ENCODE measurements at regions not wholly inside any gene's neighbourhood (a gene's known extent, or its start where the extent isn't known, plus 50 kb on each side); places are given as distances from the start of the nearest gene placed in this dataset.

DNA sequence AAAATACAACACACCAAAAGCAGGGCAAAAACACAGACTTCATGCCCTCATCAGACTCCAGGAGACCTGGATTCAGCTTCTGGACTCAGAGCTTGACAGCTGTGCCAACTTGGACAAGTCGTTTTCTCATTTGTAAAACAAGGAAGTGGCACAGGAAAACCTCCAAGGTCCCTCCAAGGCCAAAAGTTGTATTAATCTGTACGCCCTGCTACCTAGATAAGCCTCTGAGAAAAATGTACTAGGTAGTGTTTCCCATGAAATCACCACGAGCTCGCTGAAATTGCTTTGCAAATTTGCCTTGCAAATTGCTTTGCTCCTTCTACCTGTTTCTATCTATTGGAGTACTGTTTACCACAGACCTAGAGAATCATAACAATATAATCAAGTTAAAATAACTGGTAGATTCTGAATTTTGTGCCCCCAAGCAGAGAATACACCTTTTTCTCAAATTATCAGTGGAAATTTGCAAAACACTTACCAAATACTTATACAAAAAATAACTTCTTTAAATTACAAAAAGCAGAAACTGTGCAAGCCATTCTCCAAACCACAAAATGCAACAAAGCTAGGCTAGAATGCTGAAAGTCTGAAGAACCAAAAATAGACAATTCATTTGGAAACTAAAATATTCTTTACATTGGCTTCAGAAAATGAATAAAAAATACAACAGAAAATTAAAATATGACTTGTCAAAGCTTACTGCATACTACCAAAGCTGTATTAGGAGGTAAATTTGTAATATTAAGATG, 158.1 kb upstream of the CHST15 start:
- Mint-ChIP-seq H3K4me3 (no peak overlapping the region), H3K36me3 (no peaks in the 10 kb centered on the region), H3K4me1 (no peaks in the 10 kb centered on the region), H3K9me3 (no peaks in the 10 kb centered on the region), H3K27me3 (peaks cover 0 to 3% of the 10 kb centered on the region in 2 donors), H3K27ac (no peak overlapping the region)
- no peaks in the 10 kb centered on the region for H3K9me3 ChIP-seq
- peaks cover 0 to 10% of the 10 kb centered on the region in 2 experiments for H3K27me3 ChIP-seq (replicated peaks in 1 of 2; ENCODE audit: control insufficient read depth in 2 of 2, extremely low read depth in 1 of 2, insufficient read depth in 2 of 2, low read length in 1 of 2)
- ChIA-PET POLR2A (no interaction called here), CTCF (no interaction called here)
- ATAC-seq (replicated peaks in 1 of 4) (no peak), DNase-seq (no peak)
- 0% methylated on average over 1 of the region's 4 CpGs for WGBS (ENCODE audit: insufficient coverage)
- H3K36me3 ChIP-seq (ENCODE audit: control insufficient read depth in 2 of 2, extremely low read depth in 1 of 2, insufficient read depth in 1 of 2, low read length in 1 of 2): no peaks in the 10 kb centered on the region
- no peak overlapping the region for H3K4me3 ChIP-seq (ENCODE audit: control insufficient read depth in 1 of 2, extremely low read depth in 1 of 2, low read length in 1 of 2)
- H3K4me1 ChIP-seq (ENCODE audit: control insufficient read depth in 1 of 2, extremely low read depth in 1 of 2, insufficient read depth in 2 of 2, low read length in 2 of 2): no peaks in the 10 kb centered on the region
- H3K27ac ChIP-seq (ENCODE audit: low read length): no peak overlapping the region

DNA sequence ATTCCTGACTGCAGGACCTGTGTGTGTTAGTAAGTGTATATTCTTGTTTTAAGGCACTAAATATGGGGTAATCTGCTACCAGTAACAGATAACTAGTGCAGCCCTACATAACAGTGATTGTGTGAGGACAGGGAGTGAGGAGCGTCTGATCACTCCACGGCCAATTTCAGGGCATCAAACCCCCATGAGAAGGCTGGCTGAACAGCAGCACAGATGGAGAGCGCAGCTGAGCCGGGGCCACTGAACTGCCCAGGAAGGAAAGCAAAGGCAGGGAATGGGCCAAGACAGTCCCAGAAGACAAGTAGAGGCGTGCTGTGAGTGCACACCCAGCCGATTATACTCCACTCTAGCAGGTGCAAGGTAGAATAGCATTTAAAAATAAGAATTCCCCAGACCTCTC, 157.1 kb upstream of the CHST15 start:
- no peaks in the 10 kb centered on the region for H3K36me3 Mint-ChIP-seq
- no peak for ATAC-seq (replicated peaks in 1 of 4)
- no peaks in the 10 kb centered on the region for H3K4me1 ChIP-seq (ENCODE audit: control insufficient read depth in 1 of 2, extremely low read depth in 1 of 2, insufficient read depth in 2 of 2, low read length in 2 of 2)
- H3K4me3 Mint-ChIP-seq: no peak overlapping the region
- ChIA-PET CTCF (no interaction called here), POLR2A (no interaction called here)
- WGBS (ENCODE audit: insufficient coverage): 87% methylated on average over 3 of the region's 6 CpGs
- H3K36me3 ChIP-seq (ENCODE audit: control insufficient read depth in 2 of 2, extremely low read depth in 1 of 2, insufficient read depth in 1 of 2, low read length in 1 of 2): no peaks in the 10 kb centered on the region
- H3K9me3 ChIP-seq: no peaks in the 10 kb centered on the region
- peaks cover 0 to 13% of the 10 kb centered on the region in 2 experiments for H3K27me3 ChIP-seq (replicated peaks in 1 of 2; ENCODE audit: control insufficient read depth in 2 of 2, extremely low read depth in 1 of 2, insufficient read depth in 2 of 2, low read length in 1 of 2)
- no peaks in the 10 kb centered on the region for H3K9me3 Mint-ChIP-seq
- no peak for DNase-seq
- H3K27me3 Mint-ChIP-seq: peaks cover 0 to 3% of the 10 kb centered on the region in 2 donors
- no peak overlapping the region for H3K27ac ChIP-seq (ENCODE audit: low read length)
- no peak overlapping the region for H3K27ac Mint-ChIP-seq
- H3K4me1 Mint-ChIP-seq: no peaks in the 10 kb centered on the region
- H3K4me3 ChIP-seq (ENCODE audit: control insufficient read depth in 1 of 2, extremely low read depth in 1 of 2, low read length in 1 of 2): no peak overlapping the region

DNA sequence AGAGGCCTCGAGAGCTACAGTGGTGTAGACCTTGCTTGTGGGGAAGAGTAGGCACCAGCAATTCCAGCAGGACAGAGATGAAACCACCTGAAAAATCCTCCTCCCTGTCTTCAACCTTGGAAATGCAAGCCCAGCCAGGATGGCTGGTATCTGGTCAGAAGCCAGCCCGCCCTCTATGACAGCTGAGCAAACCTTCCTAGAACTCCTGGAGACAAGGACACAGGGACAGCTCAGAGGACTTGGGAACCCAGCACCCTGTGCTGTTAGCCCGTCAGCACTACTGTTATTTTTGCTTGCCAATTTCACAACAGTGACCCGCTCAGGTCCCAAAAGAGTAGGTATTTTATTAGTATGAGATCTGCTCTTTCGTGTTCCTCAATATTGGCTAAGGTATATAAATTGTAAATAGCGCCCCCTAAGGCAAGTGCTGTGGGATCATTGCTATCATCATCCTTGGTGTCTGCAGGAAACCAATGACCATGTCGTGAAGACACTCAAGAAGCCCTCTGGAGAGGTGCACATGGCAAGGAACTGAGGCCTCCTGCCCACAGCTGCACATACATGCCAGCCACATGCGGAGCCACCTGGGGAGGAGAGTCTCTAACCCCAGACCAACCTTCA, 156.5 kb upstream of the CHST15 start:
- H3K9me3 ChIP-seq: no peaks in the 10 kb centered on the region
- DNase-seq (no peak), ATAC-seq (replicated peaks in 1 of 4) (no peak)
- Mint-ChIP-seq H3K4me1 (no peaks in the 10 kb centered on the region), H3K27me3 (peaks cover 0 to 3% of the 10 kb centered on the region in 2 donors), H3K27ac (no peak overlapping the region), H3K9me3 (no peaks in the 10 kb centered on the region), H3K4me3 (no peak overlapping the region), H3K36me3 (no peaks in the 10 kb centered on the region)
- H3K4me1 ChIP-seq (ENCODE audit: control insufficient read depth in 1 of 2, extremely low read depth in 1 of 2, insufficient read depth in 2 of 2, low read length in 2 of 2): no peaks in the 10 kb centered on the region
- POLR2A ChIA-PET: no interaction called here
- CTCF ChIA-PET: no interaction called here
- 78% methylated on average over 4 of the region's 8 CpGs for WGBS (ENCODE audit: insufficient coverage)
- H3K4me3 ChIP-seq (ENCODE audit: control insufficient read depth in 1 of 2, extremely low read depth in 1 of 2, low read length in 1 of 2): no peak overlapping the region
- H3K36me3 ChIP-seq (ENCODE audit: control insufficient read depth in 2 of 2, extremely low read depth in 1 of 2, insufficient read depth in 1 of 2, low read length in 1 of 2): no peaks in the 10 kb centered on the region
- H3K27ac ChIP-seq (ENCODE audit: low read length): no peak overlapping the region
- H3K27me3 ChIP-seq (replicated peaks in 1 of 2; ENCODE audit: control insufficient read depth in 2 of 2, extremely low read depth in 1 of 2, insufficient read depth in 2 of 2, low read length in 1 of 2): peaks cover 0 to 17% of the 10 kb centered on the region in 2 experiments

DNA sequence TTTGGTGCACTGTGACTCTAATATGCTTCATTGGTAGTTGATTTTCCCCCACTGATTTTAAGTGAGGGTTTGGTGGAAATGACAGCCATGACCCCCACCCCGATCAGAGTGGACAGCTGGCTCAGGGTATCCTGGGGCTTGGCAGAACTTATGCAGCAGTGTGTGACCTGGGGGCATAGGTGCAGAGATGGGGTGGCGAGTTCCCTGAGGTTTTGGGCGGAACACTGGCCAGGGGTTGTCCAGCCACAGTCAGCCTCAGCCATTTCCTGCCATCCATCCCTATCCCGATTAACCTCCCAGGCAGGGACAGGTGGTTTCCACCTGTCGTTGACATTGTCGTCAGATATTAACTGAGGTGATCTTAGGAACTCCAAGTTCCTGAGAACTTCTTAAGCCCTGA, 155.8 kb upstream of the CHST15 start:
- no peak overlapping the region for H3K4me3 Mint-ChIP-seq
- ChIA-PET POLR2A (no interaction called here), CTCF (no interaction called here)
- Histone ChIP-seq H3K27ac (ENCODE audit: low read length) (no peak overlapping the region), H3K27me3 (replicated peaks in 1 of 2; ENCODE audit: control insufficient read depth in 2 of 2, extremely low read depth in 1 of 2, insufficient read depth in 2 of 2, low read length in 1 of 2) (peaks cover 0 to 20% of the 10 kb centered on the region in 2 experiments), H3K4me3 (ENCODE audit: control insufficient read depth in 1 of 2, extremely low read depth in 1 of 2, low read length in 1 of 2) (no peak overlapping the region), H3K36me3 (ENCODE audit: control insufficient read depth in 2 of 2, extremely low read depth in 1 of 2, insufficient read depth in 1 of 2, low read length in 1 of 2) (no peaks in the 10 kb centered on the region), H3K4me1 (ENCODE audit: control insufficient read depth in 1 of 2, extremely low read depth in 1 of 2, insufficient read depth in 2 of 2, low read length in 2 of 2) (no peaks in the 10 kb centered on the region), H3K9me3 (no peaks in the 10 kb centered on the region)
- no peaks in the 10 kb centered on the region for H3K36me3 Mint-ChIP-seq
- WGBS (ENCODE audit: insufficient coverage): 78% methylated on average over 1 of the region's 6 CpGs
- peaks cover 0 to 3% of the 10 kb centered on the region in 2 donors for H3K27me3 Mint-ChIP-seq
- no peak for ATAC-seq (replicated peaks in 1 of 4)
- no peaks in the 10 kb centered on the region for H3K4me1 Mint-ChIP-seq
- DNase-seq: no peak
- H3K27ac Mint-ChIP-seq: no peak overlapping the region
- H3K9me3 Mint-ChIP-seq: no peaks in the 10 kb centered on the region

DNA sequence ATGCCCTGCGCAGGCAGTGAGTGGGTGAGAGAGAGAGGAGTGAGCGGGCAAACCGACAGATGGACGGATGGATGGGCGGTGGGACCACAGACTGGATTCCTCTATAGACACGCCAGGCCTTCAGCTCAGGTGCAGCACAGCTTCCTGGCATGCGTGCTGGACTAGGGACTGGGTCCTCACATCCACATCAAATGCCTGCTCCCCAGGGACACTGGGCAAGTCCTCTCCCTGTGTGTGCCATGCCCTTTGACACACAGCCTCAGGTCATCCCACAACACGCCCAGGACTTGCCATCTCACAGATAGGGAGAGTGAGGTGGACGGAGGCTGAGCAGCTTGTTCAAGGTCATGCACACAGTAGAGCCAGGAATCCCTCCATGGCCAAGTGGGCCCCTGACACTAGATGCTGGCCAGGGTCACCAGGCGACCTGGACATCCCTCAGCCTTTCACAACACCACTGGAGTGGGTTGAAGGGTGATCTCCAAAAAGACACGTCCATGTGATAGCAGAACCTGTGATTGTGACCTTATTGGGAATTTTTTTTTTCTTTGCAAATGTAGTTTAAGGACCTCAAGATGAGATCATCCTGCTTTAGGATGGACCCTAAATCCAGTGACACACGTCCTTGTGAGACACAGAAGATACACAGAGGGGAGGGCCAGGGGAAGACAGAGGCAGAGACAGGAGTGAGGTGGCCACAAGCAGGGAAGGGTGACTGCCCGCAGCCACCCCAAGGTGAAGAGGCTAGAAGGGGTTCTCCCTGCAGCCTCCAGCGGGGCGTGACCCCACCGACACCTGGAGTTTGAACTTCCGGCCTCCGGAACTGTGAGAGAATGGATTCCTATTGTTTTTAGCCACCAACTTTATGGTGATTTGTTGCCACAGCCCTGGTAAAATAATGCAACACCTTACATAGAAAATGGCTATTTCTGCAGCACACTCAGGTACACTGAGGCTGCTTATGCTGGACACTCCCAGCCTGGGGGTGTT, 155.0 kb upstream of the CHST15 start:
- no peak for ATAC-seq (replicated peaks in 1 of 4)
- ChIA-PET CTCF (no interaction called here), POLR2A (no interaction called here)
- H3K36me3 ChIP-seq (ENCODE audit: control insufficient read depth in 2 of 2, extremely low read depth in 1 of 2, insufficient read depth in 1 of 2, low read length in 1 of 2): no peaks in the 10 kb centered on the region
- Mint-ChIP-seq H3K36me3 (no peaks in the 10 kb centered on the region), H3K9me3 (no peaks in the 10 kb centered on the region), H3K27me3 (peaks cover 0 to 4% of the 10 kb centered on the region in 2 donors), H3K4me1 (no peaks in the 10 kb centered on the region), H3K4me3 (no peak overlapping the region), H3K27ac (no peak overlapping the region)
- H3K9me3 ChIP-seq: no peaks in the 10 kb centered on the region
- no peak for DNase-seq
- H3K4me1 ChIP-seq (ENCODE audit: control insufficient read depth in 1 of 2, extremely low read depth in 1 of 2, insufficient read depth in 2 of 2, low read length in 2 of 2): no peaks in the 10 kb centered on the region
- no peak overlapping the region for H3K4me3 ChIP-seq (ENCODE audit: control insufficient read depth in 1 of 2, extremely low read depth in 1 of 2, low read length in 1 of 2)
- 83% methylated on average over 11 of the region's 18 CpGs for WGBS (ENCODE audit: insufficient coverage)
- H3K27me3 ChIP-seq (replicated peaks in 1 of 2; ENCODE audit: control insufficient read depth in 2 of 2, extremely low read depth in 1 of 2, insufficient read depth in 2 of 2, low read length in 1 of 2): peaks cover 0 to 20% of the 10 kb centered on the region in 2 experiments
- H3K27ac ChIP-seq (ENCODE audit: low read length): no peak overlapping the region

DNA sequence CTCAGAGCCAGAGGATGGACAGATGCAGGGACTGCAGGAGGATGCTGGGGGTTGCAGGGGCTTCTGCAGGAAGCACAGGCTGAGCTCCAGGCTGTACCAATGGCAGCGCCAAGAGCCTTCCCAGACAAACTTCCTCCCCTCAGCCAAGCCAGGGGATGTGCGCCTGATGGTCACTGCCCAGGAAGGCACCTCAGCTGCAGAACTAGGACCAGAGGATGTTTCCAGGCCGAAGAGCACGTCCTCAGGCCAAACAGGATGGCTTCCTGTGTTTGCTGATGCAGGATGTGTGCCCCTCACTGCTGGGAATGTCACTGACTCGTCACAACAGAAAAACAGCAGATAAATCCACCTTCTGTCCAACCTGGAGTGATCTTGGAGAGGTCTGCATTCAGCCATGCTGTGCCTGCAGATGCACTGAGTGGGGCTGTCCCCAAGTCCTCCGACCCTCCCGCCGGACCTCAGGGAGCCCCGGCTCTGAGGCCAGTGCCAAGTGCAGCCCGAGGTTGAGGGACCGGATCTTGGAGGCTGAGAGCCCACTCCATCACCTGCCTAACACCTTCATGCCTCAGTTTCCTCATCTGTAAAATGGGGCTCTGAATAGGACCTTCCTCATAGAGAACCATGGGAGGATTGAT, 152.5 kb upstream of the CHST15 start:
- ATAC-seq (replicated peaks in 1 of 4) (no peak), DNase-seq (no peak)
- Histone ChIP-seq H3K36me3 (ENCODE audit: control insufficient read depth in 2 of 2, extremely low read depth in 1 of 2, insufficient read depth in 1 of 2, low read length in 1 of 2) (no peaks in the 10 kb centered on the region), H3K27ac (ENCODE audit: low read length) (no peak overlapping the region), H3K4me3 (ENCODE audit: control insufficient read depth in 1 of 2, extremely low read depth in 1 of 2, low read length in 1 of 2) (no peak overlapping the region), H3K27me3 (replicated peaks in 1 of 2; ENCODE audit: control insufficient read depth in 2 of 2, extremely low read depth in 1 of 2, insufficient read depth in 2 of 2, low read length in 1 of 2) (peaks cover 0 to 23% of the 10 kb centered on the region in 2 experiments), H3K9me3 (no peaks in the 10 kb centered on the region), H3K4me1 (ENCODE audit: control insufficient read depth in 1 of 2, extremely low read depth in 1 of 2, insufficient read depth in 2 of 2, low read length in 2 of 2) (no peaks in the 10 kb centered on the region)
- Mint-ChIP-seq H3K36me3 (no peaks in the 10 kb centered on the region), H3K27me3 (peaks cover 0 to 6% of the 10 kb centered on the region in 2 donors), H3K4me3 (no peak overlapping the region), H3K9me3 (no peaks in the 10 kb centered on the region), H3K4me1 (no peaks in the 10 kb centered on the region), H3K27ac (no peak overlapping the region)
- WGBS (ENCODE audit: insufficient coverage): 83% methylated on average over 7 of the region's 11 CpGs
- ChIA-PET CTCF (no interaction called here), POLR2A (no interaction called here)

Measured in T-cell (primary cell).